GM06990 (cell line): ENCODE measurements at regions not wholly inside any gene's neighbourhood (a gene's known extent, or its start where the extent isn't known, plus 50 kb on each side); places are given as distances from the start of the nearest gene placed in this dataset.

Experiments
- DNase-seq: peaks from one replicate; pipeline ENCODE4 v3.0.0-alpha.2; 2011; ENCODE audit not compliant: insufficient read length; ENCODE audit errors: extremely low read depth
- H3K27me3 ChIP-seq: replicated peaks from 2 replicates; pipeline ENCODE4 v1.6.0; 2011; ENCODE audit warnings: low read length; ENCODE audit not compliant: control insufficient read depth, insufficient read depth
- H3K36me3 ChIP-seq: 2 replicates; pipeline ENCODE4 v1.5.1; 2011; ENCODE audit warnings: low read length; ENCODE audit not compliant: control insufficient read depth, insufficient read depth
- H3K4me3 ChIP-seq: replicated peaks from 2 replicates; pipeline ENCODE4 v1.5.1; 2011; ENCODE audit warnings: low read depth, mild to moderate bottlenecking, control low read depth, low read length
- CTCF ChIP-seq: IDR thresholded peaks from 2 replicates; pipeline ENCODE4 v1.5.1; 2011; ENCODE audit warnings: low read length, control low read depth, mild to moderate bottlenecking, inconsistent platforms; ENCODE audit not compliant: insufficient read depth, poor library complexity, severe bottlenecking

DNA sequence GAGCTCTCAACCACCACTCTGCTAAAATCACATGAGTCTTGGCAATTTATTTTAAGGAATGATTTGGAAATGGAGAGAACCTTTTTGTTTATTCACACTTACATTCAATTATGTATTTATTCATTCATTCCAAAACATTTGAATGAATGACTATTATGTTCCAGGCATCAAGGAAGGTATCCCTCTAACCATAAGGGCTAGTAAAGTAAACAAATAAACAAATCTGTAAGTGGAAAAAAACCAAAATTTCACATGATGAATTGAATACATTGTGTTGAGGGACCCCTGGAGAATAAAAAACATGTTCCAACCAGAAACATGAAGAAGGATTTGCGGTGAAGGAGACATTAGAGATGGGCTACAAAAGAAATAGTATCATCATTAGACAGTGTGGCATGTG is 677.8 kb downstream of the TOX3 start:
- TF ChIP-seq CTCF, result no peak
- DNase-seq, result no peak
- Histone ChIP-seq H3K36me3 (no peaks in the 10 kb centered on the region), H3K27me3 (no peaks in the 10 kb centered on the region), H3K4me3 (no peak overlapping the region)

- TF ChIP-seq CTCF, result no peak
- no peaks in the 10 kb centered on the region for H3K36me3 ChIP-seq
- H3K4me3 ChIP-seq, result no peak overlapping the region
- no peak for DNase-seq
- H3K27me3 ChIP-seq, result no peaks in the 10 kb centered on the region
These were observed 678.3 kb downstream of the TOX3 start for GRCh38 chr16:51868631-51869030.

DNA sequence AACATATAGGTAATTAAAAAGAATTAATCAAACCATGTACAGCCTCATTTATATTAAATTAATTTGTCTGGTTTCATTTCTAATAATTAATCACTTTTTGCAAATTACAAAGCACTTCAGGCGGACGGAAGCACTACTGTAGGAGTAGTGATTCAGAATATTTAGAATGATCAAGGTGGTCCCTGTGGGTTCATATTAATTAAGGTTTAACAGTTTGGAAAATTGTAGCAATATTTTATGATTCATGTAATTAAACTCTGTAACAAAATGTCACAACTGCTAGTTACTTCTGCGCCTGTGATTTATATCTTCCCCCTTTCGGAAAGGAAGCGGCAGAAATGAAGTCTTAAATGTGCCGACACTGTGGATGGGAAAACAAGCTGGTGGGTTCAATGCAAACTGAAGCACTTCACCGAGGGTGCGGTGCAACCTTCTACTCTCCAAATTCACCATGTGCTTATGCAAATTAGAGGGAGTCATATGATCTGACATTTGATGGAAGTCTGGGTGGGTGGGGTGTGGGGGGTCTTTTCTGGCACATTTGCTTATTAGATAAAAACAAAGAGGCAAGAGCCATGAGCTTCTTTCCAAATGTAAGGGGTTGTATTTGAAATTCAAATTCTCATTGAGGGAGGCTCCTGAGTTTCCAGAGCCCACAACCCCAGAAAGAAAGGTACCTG is 679.4 kb downstream of the TOX3 start:
- no peaks in the 10 kb centered on the region for H3K36me3 ChIP-seq

GRCh38 chr16:51864575-51864974 is 682.4 kb downstream of the TOX3 start:
- Histone ChIP-seq H3K4me3 (no peak overlapping the region), H3K27me3 (no peaks in the 10 kb centered on the region), H3K36me3 (no peaks in the 10 kb centered on the region)
- TF ChIP-seq CTCF, result no peak
- DNase-seq, result no peak

More for the DNA sequence above, 679.4 kb downstream of the TOX3 start:
- TF ChIP-seq CTCF, result no peak
- DNase-seq, result no peak
- Histone ChIP-seq H3K4me3 (no peak overlapping the region), H3K27me3 (no peaks in the 10 kb centered on the region)

- no peak for DNase-seq
- Histone ChIP-seq H3K4me3 (no peak overlapping the region), H3K27me3 (no peaks in the 10 kb centered on the region), H3K36me3 (no peaks in the 10 kb centered on the region)
- no peak for TF ChIP-seq CTCF
These were observed 692.5 kb downstream of the TOX3 start for GRCh38 chr16:51854401-51854951.
